Urothelium cell line (cell line): ENCODE measurements at regions not wholly inside any gene's neighbourhood (a gene's known extent, or its start where the extent isn't known, plus 50 kb on each side); places are given as distances from the start of the nearest gene placed in this dataset.
"Not testable (repeated sequence)": the region's sequence is repeated elsewhere in the genome, so short reads cannot be mapped to it uniquely, and the experiment has no call there.

Experiments
- DNase-seq: peaks from one replicate; pipeline ENCODE4 v3.0.0; 2011; ENCODE audit warnings: low spot score, mixed read lengths
- FAIRE-seq: peaks from 2 replicates; lab custom pipeline; 2011; peaks lifted over from hg19 to GRCh38; lab: Jason Lieb, UNC

DNA sequence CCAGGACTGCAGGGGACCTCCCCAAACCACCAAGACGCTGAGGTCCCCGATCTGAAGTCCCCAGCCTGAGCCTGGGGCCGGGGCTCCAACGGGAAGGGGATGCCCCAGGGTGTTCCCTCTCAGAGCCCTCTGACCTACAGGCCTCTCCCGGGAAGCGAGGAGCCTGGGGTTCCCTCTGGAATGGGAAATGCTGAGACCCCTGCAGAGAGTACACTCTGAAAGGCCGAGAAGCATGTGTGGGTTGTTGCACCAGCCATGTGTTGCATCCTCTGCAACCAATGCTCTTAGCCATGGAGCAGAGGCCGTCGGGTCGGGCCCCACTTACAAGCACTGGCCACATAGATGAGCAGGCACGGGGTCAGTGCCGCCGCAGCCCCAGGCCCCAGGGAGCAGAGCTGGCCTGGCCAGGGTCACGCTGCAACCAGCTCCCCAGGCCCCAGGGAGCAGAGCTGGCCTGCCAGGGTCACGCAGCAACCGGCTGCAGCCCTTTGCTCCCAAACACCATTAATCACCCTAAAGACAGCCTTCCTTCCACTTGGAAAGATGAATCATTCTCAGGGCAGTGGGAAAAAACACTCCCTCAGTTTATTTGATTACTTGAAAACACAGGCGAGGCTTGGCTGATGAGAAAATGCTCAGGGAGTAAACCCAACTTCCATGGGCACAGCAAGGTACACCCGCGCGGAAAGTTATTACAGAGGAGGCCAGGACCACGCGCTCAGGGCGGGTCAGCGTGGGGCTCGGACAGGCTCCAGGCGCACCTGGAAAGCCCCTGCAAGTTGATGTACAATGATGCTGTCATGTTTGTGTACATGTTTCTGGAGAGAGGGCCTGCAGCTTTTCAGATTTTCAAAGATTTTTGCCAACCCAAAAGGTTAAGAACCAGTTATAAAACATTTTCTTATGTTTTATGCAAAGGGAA is 78.0 kb upstream of the AFDN start:
- FAIRE-seq (no peak), DNase-seq (no peak)

DNA sequence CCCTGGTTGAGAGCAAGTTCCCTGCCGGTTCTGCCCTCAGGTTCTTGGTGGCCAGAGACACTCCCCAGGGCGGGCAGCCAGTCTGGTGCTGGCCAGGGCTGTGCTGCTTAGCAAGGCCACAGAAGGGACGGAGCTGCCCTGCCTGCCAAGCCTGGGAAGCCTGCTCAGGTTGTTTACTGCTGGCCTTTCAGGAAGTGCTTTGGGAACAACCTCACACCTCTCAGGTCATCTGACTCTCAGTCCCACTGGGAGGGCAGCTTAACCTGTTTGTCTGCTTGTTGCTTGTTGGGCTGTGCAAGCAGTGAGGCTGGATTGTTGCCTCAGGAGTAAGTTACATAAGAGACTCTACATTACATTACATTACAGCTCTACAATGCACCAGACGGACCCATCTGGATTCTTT is 75.8 kb upstream of the AFDN start:
- FAIRE-seq (no peak), DNase-seq (no peak)

GRCh38 chr6:167751579-167752115 is 75.1 kb upstream of the AFDN start:
- DNase-seq (no peak), FAIRE-seq (no peak)

GRCh38 chr6:167753281-167753680 is 73.4 kb upstream of the AFDN start:
- not testable (repeated sequence) for FAIRE-seq

DNA sequence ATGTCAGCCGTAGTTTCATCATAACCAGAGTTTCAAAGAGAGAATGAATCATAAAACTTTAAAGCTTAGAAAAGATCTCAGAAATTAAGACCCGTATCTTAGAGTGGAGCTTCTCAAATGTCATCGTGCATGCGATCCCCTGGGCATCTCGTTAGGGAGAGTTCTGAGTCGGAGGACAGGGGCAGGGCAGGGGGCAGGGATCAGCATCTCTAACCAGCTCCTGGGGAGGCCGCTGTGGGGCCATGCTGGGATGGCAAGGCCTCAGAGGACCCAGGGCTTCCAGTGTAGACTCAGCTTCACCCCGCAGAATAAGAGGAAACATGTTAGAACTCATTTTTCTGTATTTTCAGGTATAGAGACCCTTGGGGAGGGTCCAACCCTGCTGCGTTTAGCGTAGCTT is 72.0 kb upstream of the AFDN start:
- no peak for DNase-seq
- FAIRE-seq, result no peak

More at GRCh38 chr6:167753281-167753680, 73.4 kb upstream of the AFDN start:
- DNase-seq, result not testable (repeated sequence)

- DNase-seq (no peak), FAIRE-seq (no peak)
Measured at GRCh38 chr6:167755461-167755860, 71.2 kb upstream of the AFDN start.

- DNase-seq, result no peak
- FAIRE-seq, result no peak
Measured at GRCh38 chr6:167756597-167756996, 70.1 kb upstream of the AFDN start.

DNA sequence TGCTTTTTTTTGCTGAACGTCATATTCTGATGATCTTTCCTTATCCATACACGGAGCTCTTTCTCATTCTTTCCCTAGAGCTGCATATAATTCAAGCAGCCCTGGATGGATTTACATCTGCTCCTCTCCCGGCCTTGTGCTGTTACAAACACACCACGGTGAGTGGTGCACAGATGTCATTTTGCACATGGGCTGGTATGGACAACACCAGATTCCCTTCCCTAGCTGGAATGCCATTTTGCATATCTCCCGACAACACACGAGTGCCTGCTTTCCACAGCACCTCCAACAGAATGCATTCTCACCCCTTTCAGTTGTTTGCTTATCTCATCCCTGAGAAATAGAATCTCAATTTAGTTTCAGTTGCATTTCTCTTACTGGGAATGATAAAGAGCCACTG is 69.5 kb upstream of the AFDN start:
- no peak for DNase-seq
- no peak for FAIRE-seq

GRCh38 chr6:167757821-167758220 is 68.9 kb upstream of the AFDN start:
- FAIRE-seq (no peak), DNase-seq (no peak)

DNA sequence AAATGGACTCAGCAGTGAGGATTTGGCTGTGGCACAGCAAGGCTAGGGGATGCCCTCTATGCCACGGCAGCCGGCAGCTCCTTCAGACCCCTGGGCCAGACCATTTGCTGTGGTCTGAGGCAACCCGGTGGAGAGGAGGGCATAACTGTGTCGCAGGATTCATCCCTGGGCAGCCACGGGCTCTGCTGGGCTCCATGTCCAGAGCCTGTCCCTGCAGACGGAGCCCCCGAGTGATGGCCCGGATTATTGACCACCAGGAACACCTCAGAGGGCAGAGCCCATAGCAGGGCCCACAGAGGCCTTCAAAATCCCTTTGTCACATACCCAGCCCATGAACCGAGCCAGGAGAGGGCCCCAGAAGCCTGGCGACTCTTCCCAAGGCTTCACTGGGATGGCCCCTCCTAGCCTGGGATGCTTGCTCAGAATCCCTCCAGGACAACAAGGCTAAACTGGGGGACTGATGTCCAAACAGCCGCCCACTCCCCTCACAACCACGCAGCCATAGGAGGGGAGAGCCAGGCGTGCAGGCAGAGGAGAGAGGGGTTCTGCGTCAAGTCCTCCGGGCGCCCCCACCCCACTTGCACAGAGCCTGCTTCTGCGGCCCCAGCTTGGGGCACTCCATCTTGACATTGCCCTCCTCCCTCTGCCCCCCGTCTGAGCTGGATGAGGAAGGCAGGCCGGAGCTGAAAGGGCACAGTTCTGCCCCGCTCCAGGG is 68.2 kb upstream of the AFDN start:
- no peak for FAIRE-seq

DNA sequence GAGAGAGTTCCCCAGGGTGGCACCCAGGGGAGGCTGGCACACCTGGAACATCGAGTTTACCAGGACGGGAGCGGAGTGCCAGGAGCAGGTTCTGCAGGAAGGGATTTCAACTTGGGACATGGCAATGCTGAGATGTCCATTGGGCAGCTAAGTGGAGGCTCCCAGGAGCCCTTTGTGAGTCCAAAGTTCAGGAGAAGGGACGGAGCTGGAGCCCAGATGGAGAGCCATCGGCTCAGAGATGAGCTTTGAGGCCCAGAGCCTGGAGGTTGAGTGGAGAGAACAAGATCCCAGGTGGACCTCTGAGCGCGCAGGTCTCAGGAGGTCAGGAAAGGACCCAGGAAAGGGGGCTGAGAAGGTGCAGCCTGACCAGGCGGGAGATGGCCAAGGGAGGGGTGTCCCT is 67.5 kb upstream of the AFDN start:
- FAIRE-seq (no peak), DNase-seq (no peak)

More for the DNA sequence above, 68.2 kb upstream of the AFDN start:
- no peak for DNase-seq

GRCh38 chr6:167759912-167760311 is 66.8 kb upstream of the AFDN start:
- no peak for DNase-seq
- no peak for FAIRE-seq

DNA sequence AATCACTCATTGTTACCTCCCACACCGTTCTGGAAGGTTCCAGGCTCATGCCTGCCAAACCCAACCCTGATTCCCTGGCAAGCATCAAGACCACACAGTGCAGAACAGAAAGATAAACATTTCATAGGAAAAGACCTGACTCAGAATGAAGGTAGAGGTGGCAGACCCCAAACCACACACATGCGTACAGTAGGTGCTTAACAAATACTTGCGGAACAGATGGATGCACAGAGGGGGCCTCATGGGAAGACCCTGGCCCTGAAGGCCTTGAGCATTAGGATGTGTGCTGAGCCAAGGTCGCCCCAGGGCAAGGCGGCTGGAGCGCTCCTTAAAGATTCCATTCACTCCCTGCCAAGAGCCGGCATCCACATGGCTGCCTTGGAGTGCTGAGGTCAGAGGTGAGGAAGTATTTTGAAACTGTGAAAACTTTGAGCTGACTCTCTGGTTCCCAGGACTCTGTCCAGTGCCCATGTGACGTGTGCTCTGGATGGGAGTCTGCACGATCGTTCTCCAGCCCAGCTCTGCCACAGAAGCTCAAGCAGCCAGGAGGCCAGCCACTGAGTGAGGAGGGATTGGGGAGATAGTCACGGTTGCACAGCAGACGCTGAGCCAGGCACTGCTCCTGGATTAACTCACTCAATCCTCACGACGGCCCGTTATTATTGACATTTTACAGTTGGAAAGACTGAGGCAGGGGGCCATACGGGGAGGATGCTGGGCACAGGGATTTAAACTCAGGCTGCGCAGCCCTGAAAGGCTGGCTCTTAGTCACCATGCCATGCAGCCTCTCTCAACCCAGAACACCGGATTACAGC is 65.5 kb upstream of the AFDN start:
- DNase-seq (no peak), FAIRE-seq (no peak)

DNA sequence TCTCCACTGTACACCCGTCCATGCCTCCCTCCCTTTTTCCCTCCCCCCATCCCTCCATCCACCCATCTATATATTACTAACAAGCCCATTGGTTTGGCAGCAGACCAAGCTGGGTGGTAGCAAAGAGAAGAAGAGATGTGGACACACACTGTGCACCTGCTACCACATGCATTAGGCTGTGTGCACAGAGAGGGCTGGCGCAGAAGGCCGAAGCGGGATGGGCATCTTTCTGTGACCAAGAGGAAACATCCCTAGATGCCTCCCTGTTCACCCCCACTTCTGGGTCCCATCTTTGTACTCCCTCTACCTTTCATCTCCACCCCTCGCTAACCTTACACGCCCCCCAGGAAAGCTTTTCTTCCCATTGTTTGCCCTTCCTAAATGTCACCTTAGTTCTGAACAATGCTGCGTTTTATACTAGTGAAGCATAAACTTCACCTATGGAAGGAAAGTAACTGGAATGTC is 64.9 kb upstream of the AFDN start:
- DNase-seq (no peak), FAIRE-seq (no peak)

DNA sequence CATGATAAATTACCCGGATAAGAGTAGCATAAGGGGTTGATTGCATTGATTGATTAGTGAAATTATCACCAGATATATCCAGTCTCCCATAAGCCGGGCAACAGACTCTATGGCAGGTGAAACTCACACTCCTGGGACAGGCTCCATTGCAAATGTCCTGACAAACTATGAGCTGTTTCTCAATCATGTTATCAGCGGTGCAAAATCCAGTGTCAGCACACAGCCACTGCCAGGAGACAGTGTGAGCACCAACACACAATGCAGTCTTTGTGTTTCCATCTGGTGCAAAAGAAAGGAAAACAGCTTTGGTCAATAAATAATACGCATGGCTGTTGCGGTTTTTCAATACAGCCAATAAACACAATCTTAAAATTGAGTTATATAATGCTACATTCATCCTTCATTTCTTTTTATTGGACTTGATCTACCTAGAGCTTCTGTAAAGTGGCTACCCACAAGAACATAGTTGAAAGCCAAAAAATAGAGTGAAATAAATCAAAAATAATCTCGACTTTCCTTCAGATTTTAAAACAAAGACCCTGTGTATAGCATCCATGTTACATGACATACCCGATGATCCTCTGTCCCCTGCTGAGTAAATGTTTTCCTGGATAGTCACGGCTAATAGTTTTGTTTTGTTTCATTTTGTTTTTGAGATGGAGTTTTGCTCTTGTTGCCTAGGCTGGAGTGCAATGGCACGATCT is 64.3 kb upstream of the AFDN start:
- no peak for FAIRE-seq

GRCh38 chr6:167763056-167763944 is 63.4 kb upstream of the AFDN start:
- FAIRE-seq (no peak), DNase-seq (no peak)

More for the DNA sequence above, 64.3 kb upstream of the AFDN start:
- DNase-seq, result peak; percentile 51

DNA sequence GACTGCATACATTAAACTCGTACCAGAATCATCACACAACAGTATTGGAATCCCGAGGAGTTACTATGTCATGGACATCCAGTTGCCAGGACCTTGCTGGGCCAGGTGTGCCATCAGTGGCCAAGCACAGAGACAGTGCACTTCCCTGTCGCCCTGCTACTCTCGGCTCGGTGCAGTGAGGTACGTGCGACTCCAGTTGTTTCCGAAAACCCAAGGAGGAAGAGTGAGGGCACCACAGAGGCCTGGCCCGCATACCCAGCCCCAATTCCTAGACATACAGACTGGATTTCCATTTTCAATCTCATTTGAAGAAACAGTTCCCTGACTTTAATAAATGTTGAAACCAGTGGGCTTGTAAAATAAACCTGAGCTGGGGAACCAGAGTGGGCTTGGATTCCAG is 62.5 kb upstream of the AFDN start:
- DNase-seq (no peak), FAIRE-seq (no peak)

GRCh38 chr6:167764713-167765479 is 61.8 kb upstream of the AFDN start:
- no peak for FAIRE-seq
- no peak for DNase-seq
